Body of pancreas (tissue), 4 donors: ENCODE measurements at regions not wholly inside any gene's neighbourhood (a gene's known extent, or its start where the extent isn't known, plus 50 kb on each side); places are given as distances from the start of the nearest gene placed in this dataset.

Experiments
- CTCF ChIP-seq, 7 experiments: fragments of 450-650 bp in 4 of 7; fragments of 200-600 bp in 3 of 7; sonication (generic) in 3 of 7; IDR thresholded peaks; one replicate each; pipeline ENCODE4 v1.5.1; 2016 to 2019; ENCODE audit warnings: antibody characterized with exemption in 7 of 7
- POLR2A ChIP-seq, 3 donors: fragments of 450-650 bp; IDR thresholded peaks; one replicate each; pipeline ENCODE4 v1.6.1; 2016; ENCODE audit warnings: antibody characterized with exemption in 3 of 3, mild to moderate bottlenecking in 2 of 3

GRCh38 chr3:99191186-99191585 is 289.7 kb upstream of the DCBLD2 start:
- TF ChIP-seq POLR2A (IDR thresholded peaks at IDR 0.05), result no peak
- TF ChIP-seq CTCF (IDR thresholded peaks at IDR 0.05), result no peak
